Gastrocnemius medialis (tissue), 4 donors: ENCODE measurements at regions not wholly inside any gene's neighbourhood (a gene's known extent, or its start where the extent isn't known, plus 50 kb on each side); places are given as distances from the start of the nearest gene placed in this dataset.

ENCODE experiments used
- ATAC-seq, 2 donors: fragments of 150-250 bp; one replicate each; pipeline ENCODE4 v1.9.1; 2016
- DNase-seq, 2 donors: peaks; one replicate each; pipeline ENCODE4 v3.0.0-alpha.2; 2019
- H3K27ac ChIP-seq, 4 donors: fragments of 200-600 bp; sonication (generic); 1 replicate in 1 of 4; 2 replicates in 3 of 4; pipeline ENCODE4 v1.5.1; 2016 to 2018; ENCODE audit warnings: mild to moderate bottlenecking in 2 of 4, moderate library complexity in 1 of 4
- H3K27me3 ChIP-seq, 3 donors: fragments of 200-600 bp; sonication (generic) in 2 of 3; 1 replicate in 1 of 3; 2 replicates in 2 of 3; pipeline versions ENCODE4 v1.5.1 to v1.6.0; 2016 to 2019; ENCODE audit warnings: mild to moderate bottlenecking in 1 of 3, moderate library complexity in 1 of 3
- H3K36me3 ChIP-seq, 2 donors: fragments of 200-600 bp; sonication (generic) in 1 of 2; one replicate each; pipeline ENCODE4 v1.5.1; 2017 to 2018
- H3K4me1 ChIP-seq, 2 donors: fragments of 200-600 bp; sonication (generic) in 1 of 2; one replicate each; pipeline ENCODE4 v1.5.1; 2016 to 2017; ENCODE audit warnings: mild to moderate bottlenecking in 2 of 2
- H3K4me3 ChIP-seq, 4 donors: fragments of 200-600 bp; sonication (generic) in 3 of 4; 1 replicate in 1 of 4; 2 replicates in 3 of 4; pipeline ENCODE4 v1.5.1; 2016 to 2019; ENCODE audit warnings: mild to moderate bottlenecking in 2 of 4
- H3K9me3 ChIP-seq, 3 donors: fragments of 200-600 bp; sonication (generic) in 2 of 3; 1 replicate in 1 of 3; 2 replicates in 2 of 3; pipeline ENCODE4 v1.5.1; 2016 to 2019
- CTCF ChIP-seq, 5 experiments: fragments of 450-650 bp in 3 of 5; fragments of 200-600 bp in 2 of 5; sonication (generic) in 2 of 5; IDR thresholded peaks in 4 of 5; conservative IDR thresholded peaks in 1 of 5; 1 replicate in 4 of 5; 2 replicates in 1 of 5; pipeline ENCODE4 v1.5.1; 2016 to 2019; ENCODE audit warnings: antibody characterized with exemption in 5 of 5, mild to moderate bottlenecking in 3 of 5, moderate library complexity in 3 of 5
- POLR2A ChIP-seq, 2 donors: fragments of 450-650 bp; IDR thresholded peaks; one replicate each; pipeline ENCODE4 v1.6.1; 2017; ENCODE audit warnings: antibody characterized with exemption in 2 of 2, mild to moderate bottlenecking in 2 of 2, moderate library complexity in 2 of 2
- in situ Hi-C, 4 donors: fragments of 200-750 bp; cut with MboI; loops; one replicate each; pipeline versions ENCODE4 v1.15.0 to v1.8.0; 2017; ENCODE audit warnings: low sequenced_read_pairs in 4 of 4
- intact Hi-C: fragments of 100-400 bp; cut with DNase I; formaldehyde crosslinking; loops from one replicate; pipeline ENCODE4 v1.15.1; 2023; ENCODE audit warnings: low total_unique reads

- intact Hi-C loops = no loop called here
- in situ Hi-C loops = no loop called here
- H3K27ac ChIP-seq = no peak overlapping the region
These were observed 54.9 kb upstream of the WLS start for GRCh38 chr1:68287241-68287640.

GRCh38 chr1:68285046-68285445 lies 52.7 kb upstream of the WLS start:
- in situ Hi-C loops = no loop called here
- no peaks in the 10 kb centered on the region for H3K9me3 ChIP-seq
- H3K27ac ChIP-seq = no peak overlapping the region
- no peaks in the 10 kb centered on the region for H3K27me3 ChIP-seq
- no peaks in the 10 kb centered on the region for H3K4me1 ChIP-seq
- TF ChIP-seq CTCF (IDR thresholded peaks at IDR 0.05 in 4 of 5, conservative IDR thresholded peaks at IDR 0.05 in 1 of 5) (no peak), POLR2A (IDR thresholded peaks at IDR 0.05) (no peak)
- ATAC-seq (no peak), DNase-seq (no peak)
- intact Hi-C loops = no loop called here
- no peak overlapping the region for H3K4me3 ChIP-seq
- no peaks in the 10 kb centered on the region for H3K36me3 ChIP-seq

More at GRCh38 chr1:68287241-68287640, 54.9 kb upstream of the WLS start:
- Histone ChIP-seq H3K36me3 (no peaks in the 10 kb centered on the region), H3K27me3 (no peaks in the 10 kb centered on the region), H3K4me1 (no peaks in the 10 kb centered on the region), H3K9me3 (no peaks in the 10 kb centered on the region), H3K4me3 (no peak overlapping the region)
- no peak for DNase-seq
- TF ChIP-seq POLR2A (IDR thresholded peaks at IDR 0.05) (no peak), CTCF (IDR thresholded peaks at IDR 0.05 in 4 of 5, conservative IDR thresholded peaks at IDR 0.05 in 1 of 5) (no peak)
- ATAC-seq = no peak

GRCh38 chr1:68281946-68282615 lies 49.8 kb upstream of the WLS start:
- TF ChIP-seq CTCF (IDR thresholded peaks at IDR 0.05 in 4 of 5, conservative IDR thresholded peaks at IDR 0.05 in 1 of 5) (no peak), POLR2A (IDR thresholded peaks at IDR 0.05) (no peak)
- ATAC-seq (no peak), DNase-seq (no peak)
- Histone ChIP-seq H3K9me3 (no peaks in the 10 kb centered on the region), H3K27me3 (no peaks in the 10 kb centered on the region), H3K36me3 (no peaks in the 10 kb centered on the region), H3K4me3 (no peak overlapping the region), H3K27ac (no peak overlapping the region), H3K4me1 (no peaks in the 10 kb centered on the region)
- in situ Hi-C loops = no loop called here
- intact Hi-C loops = no loop called here
